K562 (cell line): ENCODE measurements at regions not wholly inside any gene's neighbourhood (a gene's known extent, or its start where the extent isn't known, plus 50 kb on each side); places are given as distances from the start of the nearest gene placed in this dataset.

Source experiments
- ATF1 ChIP-seq, 2 experiments: fragments of 450-650 bp in 1 of 2; IDR thresholded peaks; 2 replicates each; pipeline ENCODE4 v1.6.1; 2016; ENCODE audit warnings: missing compliant biosample characterization in 1 of 2, missing genetic modification characterization in 1 of 2
- CBX2 ChIP-seq: fragments of 200-600 bp; sonication (generic); IDR thresholded peaks from one replicate; pipeline ENCODE4 v1.6.1; 2012; ENCODE audit warnings: mild to moderate bottlenecking, low read length, inconsistent platforms; ENCODE audit not compliant: insufficient read depth, poor library complexity, severe bottlenecking
- CHD1 ChIP-seq: fragments of 200-600 bp; sonication (generic); IDR thresholded peaks from one replicate; pipeline ENCODE4 v1.6.1; 2012; ENCODE audit warnings: mild to moderate bottlenecking, moderate library complexity, low read length, inconsistent platforms
- FOXP4 ChIP-seq: sonication (generic); formaldehyde crosslinking; IDR thresholded peaks from 2 replicates; pipeline ENCODE4 v1.8.0; 2022; ENCODE audit warnings: mild to moderate bottlenecking, missing genetic modification reagents, borderline replicate concordance
- MTA3 ChIP-seq: fragments of 450-650 bp; formaldehyde crosslinking; IDR thresholded peaks from 2 replicates; pipeline ENCODE4 v1.6.1; 2017; ENCODE audit warnings: mild to moderate bottlenecking, borderline replicate concordance
- PKNOX1 ChIP-seq: fragments of 450-650 bp; IDR thresholded peaks from 2 replicates; pipeline ENCODE4 v1.6.1; 2016
- PRMT5 ChIP-seq: sonication (generic); formaldehyde crosslinking; IDR thresholded peaks from 2 replicates; pipeline ENCODE4 v1.5.0; 2020; ENCODE audit warnings: missing genetic modification reagents
- PTRF ChIP-seq: fragments of 450-650 bp; IDR thresholded peaks from 2 replicates; pipeline ENCODE4 v1.6.1; 2016; ENCODE audit warnings: mild to moderate bottlenecking, missing genetic modification characterization, missing compliant biosample characterization
- PTTG1 ChIP-seq: fragments of 450-650 bp; IDR thresholded peaks from 2 replicates; pipeline ENCODE4 v1.6.1; 2016; ENCODE audit warnings: low read depth, mild to moderate bottlenecking, missing genetic modification characterization, missing compliant biosample characterization
- USF2 ChIP-seq: sonication (generic); formaldehyde crosslinking; IDR thresholded peaks from 2 replicates; pipeline ENCODE4 v1.5.0; 2020; ENCODE audit warnings: missing genetic modification reagents
- ZNF318 ChIP-seq, 2 experiments: fragments of 450-650 bp; IDR thresholded peaks; 2 replicates each; pipeline ENCODE4 v1.6.1; 2016; ENCODE audit warnings: mild to moderate bottlenecking in 2 of 2, borderline replicate concordance in 1 of 2, low read depth in 1 of 2, moderate library complexity in 1 of 2
- ZNF444 ChIP-seq: fragments of 250-450 bp; sonication (Bioruptor Pico); IDR thresholded peaks from 2 replicates; pipeline ENCODE4 v1.4.0; 2020; ENCODE audit warnings: mild to moderate bottlenecking, moderate library complexity
- ZNF583 ChIP-seq: fragments of 250-450 bp; sonication (Bioruptor Pico); IDR thresholded peaks from 2 replicates; pipeline ENCODE4 v1.4.0; 2020

GRCh38 chr3:161422171-161422700 is 50.9 kb upstream of the SPTSSB start (continued):
- TF ChIP-seq ZNF318 (IDR thresholded peaks at IDR 0.05; ENCODE audit: borderline replicate concordance in 1 of 2, low read depth in 1 of 2) = no peak
- no peak for TF ChIP-seq MTA3
- TF ChIP-seq ZNF583 (CRISPR knock-in tag) = no peak
- no peak for TF ChIP-seq CBX2
- TF ChIP-seq PTRF (tag) = no peak
- TF ChIP-seq PTTG1 (tag) = no peak
- TF ChIP-seq FOXP4 (CRISPR knock-in tag) = no peak
- no peak for TF ChIP-seq ATF1 (CRISPR knock-in tag; IDR thresholded peaks at IDR 0.05)
- TF ChIP-seq ATF1 (tag; IDR thresholded peaks at IDR 0.05) = no peak
- TF ChIP-seq PKNOX1 = no peak
- no peak for TF ChIP-seq USF2
- no peak for TF ChIP-seq ZNF444 (CRISPR knock-in tag)
- TF ChIP-seq CHD1 = no peak
- no peak for TF ChIP-seq PRMT5 (CRISPR knock-in tag)
